ENCODE measurements at regions not wholly inside any gene's neighbourhood (a gene's known extent, or its start where the extent isn't known, plus 50 kb on each side); places are given as distances from the start of the nearest gene placed in this dataset.

DNA sequence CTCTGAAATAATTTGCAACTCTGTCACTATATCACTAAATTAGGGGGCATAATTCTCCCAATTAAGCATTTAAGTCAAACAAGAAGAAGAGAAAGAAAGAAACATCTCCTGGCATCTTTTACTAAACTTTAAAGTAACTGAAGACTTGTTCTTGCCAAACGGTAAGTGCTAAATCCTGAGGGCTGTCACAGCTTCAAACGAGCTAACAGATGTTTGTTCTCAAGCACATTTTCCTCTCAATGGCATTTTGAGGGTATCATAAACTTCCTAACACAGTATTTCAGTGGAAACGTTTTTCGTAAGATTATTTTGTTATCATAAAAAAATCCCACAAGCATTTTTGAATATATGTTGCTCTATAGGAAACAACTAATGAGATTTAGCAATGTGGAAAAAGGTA, 169.5 kb upstream of the TAS2R1 start:
- intact Hi-C loops (cut with DNase I) = no loop called here
- Histone ChIP-seq H3K4me1 (ENCODE audit: insufficient read depth) (no peaks in the 10 kb centered on the region), H3K27me3 (no peaks in the 10 kb centered on the region), H3K27ac (no peak overlapping the region), H3K36me3 (no peaks in the 10 kb centered on the region), H3K9me3 (no peaks in the 10 kb centered on the region), H3K4me3 (no peak overlapping the region)
- WGBS, 3 donors = 4 to 11% (median 6%) methylated on average over 4 of the region's 4 CpGs
- TF ChIP-seq POLR2A (IDR thresholded peaks at IDR 0.05) = no peak
- TF ChIP-seq, protein P1, sequence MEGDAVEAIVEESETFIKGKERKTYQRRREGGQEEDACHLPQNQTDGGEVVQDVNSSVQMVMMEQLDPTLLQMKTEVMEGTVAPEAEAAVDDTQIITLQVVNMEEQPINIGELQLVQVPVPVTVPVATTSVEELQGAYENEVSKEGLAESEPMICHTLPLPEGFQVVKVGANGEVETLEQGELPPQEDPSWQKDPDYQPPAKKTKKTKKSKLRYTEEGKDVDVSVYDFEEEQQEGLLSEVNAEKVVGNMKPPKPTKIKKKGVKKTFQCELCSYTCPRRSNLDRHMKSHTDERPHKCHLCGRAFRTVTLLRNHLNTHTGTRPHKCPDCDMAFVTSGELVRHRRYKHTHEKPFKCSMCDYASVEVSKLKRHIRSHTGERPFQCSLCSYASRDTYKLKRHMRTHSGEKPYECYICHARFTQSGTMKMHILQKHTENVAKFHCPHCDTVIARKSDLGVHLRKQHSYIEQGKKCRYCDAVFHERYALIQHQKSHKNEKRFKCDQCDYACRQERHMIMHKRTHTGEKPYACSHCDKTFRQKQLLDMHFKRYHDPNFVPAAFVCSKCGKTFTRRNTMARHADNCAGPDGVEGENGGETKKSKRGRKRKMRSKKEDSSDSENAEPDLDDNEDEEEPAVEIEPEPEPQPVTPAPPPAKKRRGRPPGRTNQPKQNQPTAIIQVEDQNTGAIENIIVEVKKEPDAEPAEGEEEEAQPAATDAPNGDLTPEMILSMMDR (IDR thresholded peaks at IDR 0.05) = no peak
- TF ChIP-seq EP300 (IDR thresholded peaks at IDR 0.05) = no peak
- no peak for DNase-seq

DNA sequence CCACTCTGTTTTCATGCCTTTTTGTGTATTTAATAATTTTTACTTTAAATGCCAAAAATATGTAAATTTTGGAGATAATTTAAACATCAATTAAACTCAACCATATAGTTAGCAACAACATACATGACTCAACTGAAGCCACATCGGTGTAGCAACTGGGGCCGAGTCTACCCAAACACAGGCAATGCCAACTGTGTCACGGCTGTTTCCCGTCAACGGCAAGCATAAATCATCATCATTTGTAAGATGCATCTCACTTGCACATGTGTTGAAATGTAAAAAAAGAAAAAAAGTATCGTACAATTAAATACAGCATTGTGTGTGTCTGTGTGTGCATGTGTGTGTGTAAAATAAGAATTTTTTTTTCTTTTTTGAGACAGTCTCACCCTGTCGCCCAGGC, 160.1 kb upstream of the TAS2R1 start:
- TF ChIP-seq, protein P1 (IDR thresholded peaks at IDR 0.05) = no peak
- TF ChIP-seq EP300 (IDR thresholded peaks at IDR 0.05) = no peak
- TF ChIP-seq POLR2A (IDR thresholded peaks at IDR 0.05) = no peak
- 85 to 92% (median 85%) methylated on average over 7 of the region's 7 CpGs for WGBS, 3 donors
- DNase-seq = no peak
- no peaks in the 10 kb centered on the region for H3K9me3 ChIP-seq
- no peaks in the 10 kb centered on the region for H3K36me3 ChIP-seq
- H3K27me3 ChIP-seq = no peaks in the 10 kb centered on the region
- H3K27ac ChIP-seq = no peak overlapping the region
- no peak overlapping the region for H3K4me3 ChIP-seq
- H3K4me1 ChIP-seq (ENCODE audit: insufficient read depth) = no peaks in the 10 kb centered on the region
- intact Hi-C loops (cut with DNase I) = no loop called here

DNA sequence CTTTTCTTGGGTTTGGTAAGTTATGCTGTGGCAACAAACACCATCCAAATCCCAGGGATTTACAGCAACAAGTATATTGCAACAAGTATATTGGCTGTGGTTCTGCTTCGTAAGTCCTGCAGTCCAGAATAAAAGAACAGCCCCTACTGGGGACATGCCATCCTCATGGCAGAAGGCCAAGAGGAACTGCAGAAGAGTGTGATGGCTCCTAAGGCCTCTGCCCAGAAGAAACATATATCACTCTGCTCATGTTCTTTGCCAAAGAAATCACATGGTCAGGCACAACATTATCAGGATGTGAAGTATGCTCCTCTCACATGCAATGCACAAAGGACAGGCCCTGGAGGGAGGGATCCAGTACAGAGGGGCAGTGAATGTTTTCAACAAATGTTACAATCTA, 159.6 kb upstream of the TAS2R1 start:
- Histone ChIP-seq H3K4me1 (ENCODE audit: insufficient read depth) (no peaks in the 10 kb centered on the region), H3K27me3 (no peaks in the 10 kb centered on the region), H3K27ac (no peak overlapping the region), H3K4me3 (no peak overlapping the region), H3K9me3 (no peaks in the 10 kb centered on the region), H3K36me3 (no peaks in the 10 kb centered on the region)
- TF ChIP-seq EP300 (IDR thresholded peaks at IDR 0.05) = no peak
- TF ChIP-seq, protein P1 (IDR thresholded peaks at IDR 0.05) = no peak
- no peak for TF ChIP-seq POLR2A (IDR thresholded peaks at IDR 0.05)
- 43 to 75% (median 68%) methylated on average over 1 of the region's 1 CpG for WGBS, 3 donors
- DNase-seq = no peak
- intact Hi-C loops (cut with DNase I) = no loop called here

DNA sequence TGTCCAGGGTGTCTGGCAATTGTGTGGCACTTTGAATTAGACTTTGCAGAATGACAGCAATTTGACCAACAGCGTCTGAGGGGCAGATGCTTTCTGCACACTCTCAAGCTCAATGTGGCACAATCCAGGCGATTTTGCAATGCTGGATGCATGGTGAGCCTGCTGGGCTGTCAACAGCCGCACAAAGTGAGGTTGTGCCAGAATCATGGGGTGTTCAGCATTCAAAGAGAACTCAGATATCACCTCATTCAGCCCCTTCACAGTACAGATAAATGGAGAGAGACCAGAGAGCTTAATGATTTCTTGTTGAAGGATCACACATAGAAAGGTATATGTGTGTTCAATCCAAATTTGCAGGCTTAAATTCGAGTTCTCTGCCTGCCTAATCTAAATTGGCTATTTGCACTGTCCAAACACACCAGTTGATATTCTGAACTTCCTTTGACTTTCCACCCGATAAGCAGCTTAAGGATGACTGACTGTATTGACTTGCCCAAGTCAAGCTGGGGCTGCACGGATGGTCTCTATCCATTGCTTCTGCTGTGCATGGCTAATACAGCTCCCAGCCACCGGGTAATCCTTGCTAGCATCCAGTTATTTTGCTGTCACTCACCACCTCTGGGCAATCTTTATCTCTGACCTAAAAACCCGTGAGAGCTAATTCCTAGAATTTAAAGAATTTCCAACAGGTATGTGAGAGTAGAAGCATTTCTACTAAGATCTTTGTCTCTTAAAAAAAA, 157.9 kb upstream of the TAS2R1 start:
- Histone ChIP-seq H3K36me3 (no peaks in the 10 kb centered on the region), H3K4me3 (no peak overlapping the region), H3K4me1 (ENCODE audit: insufficient read depth) (no peaks in the 10 kb centered on the region), H3K27me3 (no peaks in the 10 kb centered on the region), H3K27ac (no peak overlapping the region), H3K9me3 (no peaks in the 10 kb centered on the region)
- TF ChIP-seq EP300 (IDR thresholded peaks at IDR 0.05) (no peak), POLR2A (IDR thresholded peaks at IDR 0.05) (no peak)
- TF ChIP-seq, protein P1 (IDR thresholded peaks at IDR 0.05) = no peak
- no peak for DNase-seq
- intact Hi-C loops (cut with DNase I) = no loop called here
- WGBS, 3 donors = 58 to 74% (median 58%) methylated on average over 8 of the region's 8 CpGs
